Stimulated activated CD8-positive, alpha-beta memory T cell treated with anti-CD3 and anti-CD28 coated beads, Interleukin-12 subunit alpha, Interleukin-12 subunit beta, amount 100 ng/mL, for 24 hours (primary cell): ENCODE measurements at regions not wholly inside any gene's neighbourhood (a gene's known extent, or its start where the extent isn't known, plus 50 kb on each side); places are given as distances from the start of the nearest gene placed in this dataset.
"Not testable (repeated sequence)": the region's sequence is repeated elsewhere in the genome, so short reads cannot be mapped to it uniquely, and the experiment has no call there.

Experiments
- DNase-seq: peaks from one replicate; pipeline ENCODE4 v3.0.0-alpha.2; 2020; ENCODE audit errors: extremely low read depth

- DNase-seq, result no peak
These were observed 160.3 kb upstream of the NEBL start for GRCh38 chr10:21057436-21057835.

- DNase-seq, result no peak
These were observed 159.3 kb upstream of the NEBL start for GRCh38 chr10:21056461-21056860.

- DNase-seq, result no peak
These were observed 158.4 kb upstream of the NEBL start for GRCh38 chr10:21055339-21056135.

- no peak for DNase-seq
These were observed 157.0 kb upstream of the NEBL start for GRCh38 chr10:21053953-21054690.

- DNase-seq, result no peak
These were observed 155.6 kb upstream of the NEBL start for GRCh38 chr10:21052709-21053104.

GRCh38 chr10:21052072-21052708, 155.1 kb upstream of the NEBL start:
- no peak for DNase-seq

GRCh38 chr10:21049482-21049881, 152.4 kb upstream of the NEBL start:
- no peak for DNase-seq

GRCh38 chr10:21048068-21048467, 151.0 kb upstream of the NEBL start:
- no peak for DNase-seq

GRCh38 chr10:21047511-21047910, 150.4 kb upstream of the NEBL start:
- DNase-seq, result no peak

- no peak for DNase-seq
These were observed 150.0 kb upstream of the NEBL start for GRCh38 chr10:21047096-21047495.

- no peak for DNase-seq
These were observed 145.9 kb upstream of the NEBL start for GRCh38 chr10:21043044-21043443.

GRCh38 chr10:21042536-21042935, 145.4 kb upstream of the NEBL start:
- no peak for DNase-seq

GRCh38 chr10:21041763-21042458, 144.8 kb upstream of the NEBL start:
- no peak for DNase-seq

GRCh38 chr10:21039721-21040120, 142.6 kb upstream of the NEBL start:
- DNase-seq, result no peak

- no peak for DNase-seq
These were observed 139.6 kb upstream of the NEBL start for GRCh38 chr10:21036757-21037156.

- DNase-seq, result not testable (repeated sequence)
These were observed 137.7 kb upstream of the NEBL start for GRCh38 chr10:21034770-21035169.

- no peak for DNase-seq
These were observed 137.1 kb upstream of the NEBL start for GRCh38 chr10:21034241-21034640.

GRCh38 chr10:21032587-21033319, 135.6 kb upstream of the NEBL start:
- no peak for DNase-seq

GRCh38 chr10:21031232-21031795, 134.2 kb upstream of the NEBL start:
- DNase-seq, result no peak

- no peak for DNase-seq
These were observed 133.0 kb upstream of the NEBL start for GRCh38 chr10:21030091-21030490.

- DNase-seq, result no peak
These were observed 125.7 kb upstream of the NEBL start for GRCh38 chr10:21022821-21023220.
